Islet precursor cell (in vitro differentiated cells): ENCODE measurements at regions not wholly inside any gene's neighbourhood (a gene's known extent, or its start where the extent isn't known, plus 50 kb on each side); places are given as distances from the start of the nearest gene placed in this dataset.
"Not testable (repeated sequence)": the region's sequence is repeated elsewhere in the genome, so short reads cannot be mapped to it uniquely, and the experiment has no call there.

Source experiments
- DNase-seq: peaks from one replicate; pipeline ENCODE4 v3.0.0-alpha.2; 2018

DNA sequence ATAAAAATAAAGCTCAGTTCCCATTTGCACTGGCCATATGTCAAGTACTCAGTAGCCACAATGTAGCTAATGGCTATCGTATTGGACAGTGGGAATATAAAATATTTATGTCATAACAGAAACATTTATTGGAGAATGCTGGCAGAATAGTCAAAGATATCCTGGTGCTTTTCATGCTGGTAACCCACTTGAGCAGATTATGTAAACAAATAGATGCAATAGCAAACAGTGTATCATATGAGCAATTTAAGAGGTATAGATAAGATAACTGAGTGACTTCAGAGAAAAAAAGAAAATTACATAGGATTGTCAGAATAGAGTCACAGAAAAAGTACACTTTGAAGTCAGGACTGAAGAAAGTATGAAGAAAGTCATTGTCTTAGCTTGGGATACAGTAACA is 426.6 kb downstream of the NDFIP2 start:
- DNase-seq, result no peak

DNA sequence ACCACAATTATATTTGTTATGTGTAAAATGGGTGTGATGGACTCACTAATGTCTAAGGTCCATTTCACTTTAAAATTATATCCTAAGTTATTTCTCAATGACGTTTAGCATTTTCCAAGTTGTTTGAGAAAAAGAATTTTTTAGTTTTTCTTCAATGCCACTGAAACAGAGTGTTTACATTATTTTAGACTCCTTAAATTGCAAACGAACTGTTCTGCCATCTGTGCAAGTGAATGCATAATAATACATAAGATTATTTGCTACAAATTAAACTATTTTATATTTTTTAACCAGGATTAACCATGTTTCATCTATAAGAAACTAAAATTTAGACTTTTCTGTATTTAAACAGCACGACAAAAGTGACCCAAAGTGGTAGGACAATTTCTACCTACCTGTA is 425.4 kb downstream of the NDFIP2 start:
- DNase-seq, result no peak

DNA sequence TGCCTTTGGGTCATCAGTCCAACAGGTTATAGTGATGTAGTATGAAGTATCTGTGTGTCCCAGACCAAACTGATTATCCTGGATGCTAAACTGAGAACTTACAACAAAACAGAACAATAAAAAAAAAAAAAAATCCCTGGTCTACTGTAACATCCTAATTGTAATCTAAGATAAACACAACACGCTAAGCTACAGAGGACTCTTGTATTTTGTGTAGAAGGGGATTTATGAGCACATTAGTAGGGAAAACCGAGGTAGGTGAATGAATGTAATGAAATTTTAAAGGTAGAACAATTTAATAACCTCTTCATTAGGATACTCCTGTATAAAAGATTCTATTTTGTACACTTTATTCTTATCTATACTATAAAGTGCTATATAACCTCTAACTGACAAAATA is 424.1 kb downstream of the NDFIP2 start:
- no peak for DNase-seq

DNA sequence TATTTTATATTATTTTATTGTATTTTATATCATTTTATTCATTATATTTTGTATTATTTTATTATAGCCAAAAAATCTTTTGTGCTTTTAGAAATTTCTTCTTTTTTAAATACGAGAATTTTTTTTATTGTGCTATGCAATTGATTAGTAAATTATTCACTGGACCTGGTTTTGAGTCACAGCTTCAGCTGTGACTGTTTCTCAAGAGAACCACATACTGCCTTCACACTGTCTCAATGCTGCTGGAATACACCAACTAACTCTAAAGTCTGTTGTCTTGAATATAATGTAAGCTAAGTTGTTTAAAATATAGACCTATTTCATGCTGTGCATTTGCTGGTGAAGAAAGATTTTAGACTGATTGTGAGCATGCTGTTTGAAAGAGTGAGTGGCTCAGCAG is 423.6 kb downstream of the NDFIP2 start:
- DNase-seq, result no peak

DNA sequence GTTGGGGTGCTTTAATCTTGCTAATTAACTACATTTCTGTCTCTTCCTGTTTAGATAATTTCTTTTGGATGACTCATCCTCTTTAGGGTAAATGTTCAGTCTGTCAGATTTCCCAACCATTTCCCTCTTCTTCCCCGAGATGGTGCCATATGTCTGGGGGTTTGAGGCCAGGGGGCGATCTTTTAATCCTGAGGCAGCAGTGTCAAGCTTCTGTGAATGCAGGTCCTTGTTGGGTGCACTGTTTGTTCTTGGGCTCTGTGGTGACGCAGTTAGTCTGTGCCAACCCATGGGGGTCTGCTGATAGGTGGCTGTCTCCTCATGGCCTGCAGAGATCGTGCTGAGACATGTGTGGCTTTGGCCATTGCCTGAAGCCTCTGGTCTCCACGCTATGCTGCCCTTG is 420.4 kb downstream of the NDFIP2 start:
- DNase-seq, result no peak

DNA sequence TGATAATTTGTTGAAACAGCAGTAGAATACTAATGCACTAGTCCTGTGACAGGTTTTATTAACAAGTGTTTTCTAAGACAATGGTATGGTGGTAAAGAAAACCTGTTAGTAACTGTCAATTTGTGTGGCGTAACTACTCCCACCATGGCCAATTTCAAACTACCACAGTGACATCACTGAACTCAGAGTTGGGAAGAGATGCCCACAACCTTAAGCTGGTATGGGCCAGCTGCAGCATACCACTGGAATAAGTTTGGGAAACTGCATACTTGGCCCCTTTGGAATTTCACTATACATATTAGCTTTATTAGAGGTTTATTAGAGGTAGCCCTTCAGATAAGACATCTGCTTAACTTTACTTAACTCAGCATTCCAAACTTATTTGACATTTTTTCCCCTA is 419.4 kb downstream of the NDFIP2 start:
- no peak for DNase-seq

DNA sequence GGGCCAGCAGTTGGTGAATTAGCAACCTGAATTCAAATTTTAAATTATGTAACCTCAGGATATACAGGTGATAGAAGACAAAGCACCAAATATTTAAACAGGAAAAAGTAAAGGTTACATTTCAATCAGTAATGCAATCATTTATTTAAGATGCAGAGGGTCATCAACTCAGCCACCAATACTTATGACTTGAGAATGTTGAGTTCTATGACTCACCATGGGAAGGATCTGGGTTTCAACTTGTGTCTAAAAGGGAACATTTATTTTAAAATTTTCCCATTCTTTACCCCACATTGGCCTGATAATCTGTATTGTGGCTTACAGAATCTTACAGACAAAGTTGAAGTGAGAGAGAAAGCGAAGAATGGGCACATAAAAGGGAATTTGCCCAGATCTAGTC is 418.0 kb downstream of the NDFIP2 start:
- DNase-seq, result no peak

DNA sequence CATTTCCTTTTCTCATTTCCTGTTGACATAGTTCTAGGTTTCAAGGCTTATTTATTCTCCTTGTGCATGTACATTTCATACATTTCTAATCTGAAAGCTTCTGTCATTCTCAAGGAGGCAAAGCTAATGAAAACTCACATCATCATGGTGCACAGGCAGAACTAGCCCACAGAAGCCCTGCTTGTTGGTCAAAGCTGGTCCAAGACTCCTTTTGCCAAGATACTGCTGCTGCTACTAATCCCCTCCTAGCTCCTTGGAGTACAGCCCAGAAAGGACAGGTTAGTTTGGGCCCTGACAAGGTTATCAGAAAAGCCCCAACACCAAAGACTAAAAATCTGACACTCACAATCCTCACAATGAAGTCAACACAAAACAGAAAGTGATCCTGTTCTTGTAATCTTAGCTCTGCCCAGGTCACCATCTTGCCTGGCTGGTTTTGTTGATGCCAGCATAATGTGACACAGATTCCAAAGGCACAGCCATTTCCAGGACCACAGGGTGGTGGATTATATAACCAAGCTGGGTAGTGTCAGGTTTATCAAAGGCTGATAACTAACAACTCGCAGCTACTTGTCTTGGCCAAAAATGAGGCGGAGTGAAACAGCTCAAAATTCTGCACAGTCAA is 417.4 kb downstream of the NDFIP2 start:
- DNase-seq, result no peak

DNA sequence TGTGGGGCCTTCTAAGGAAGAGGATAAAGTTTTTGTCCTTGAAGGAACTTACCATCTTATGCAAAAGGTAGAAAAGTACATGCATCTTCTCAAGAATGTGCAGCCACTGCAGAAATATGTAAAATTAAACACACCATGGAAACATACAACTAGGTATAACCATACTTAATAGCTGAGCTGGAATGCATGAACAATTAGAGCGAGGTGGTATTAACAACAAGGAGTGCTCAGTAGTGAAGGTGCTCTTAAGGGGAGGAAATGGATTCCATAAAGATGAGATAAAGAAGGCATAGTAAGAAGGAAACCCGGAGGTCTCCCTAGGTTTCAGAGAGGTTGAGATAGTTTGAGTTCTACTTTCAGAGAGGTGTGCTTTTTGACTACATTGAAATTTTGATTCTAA is 415.9 kb downstream of the NDFIP2 start:
- no peak for DNase-seq

DNA sequence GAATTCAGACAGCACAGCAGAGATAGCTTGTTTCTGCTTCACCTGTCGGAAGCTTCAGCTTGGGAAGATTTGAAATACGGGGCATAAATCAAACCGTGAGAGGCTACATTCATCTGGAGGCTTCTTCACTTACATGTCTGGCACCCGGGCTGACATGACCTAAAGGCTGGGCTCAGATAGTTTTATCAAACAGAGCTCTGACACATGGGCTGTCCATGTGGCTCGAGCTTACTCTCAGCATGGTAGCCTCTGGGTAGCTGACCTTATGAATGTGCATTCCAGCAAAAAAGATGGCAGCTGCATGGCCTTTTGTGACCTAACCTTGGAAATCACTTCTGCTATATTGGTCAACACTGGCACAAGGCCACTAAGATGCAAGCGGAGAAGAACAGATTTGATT is 414.5 kb downstream of the NDFIP2 start:
- no peak for DNase-seq

DNA sequence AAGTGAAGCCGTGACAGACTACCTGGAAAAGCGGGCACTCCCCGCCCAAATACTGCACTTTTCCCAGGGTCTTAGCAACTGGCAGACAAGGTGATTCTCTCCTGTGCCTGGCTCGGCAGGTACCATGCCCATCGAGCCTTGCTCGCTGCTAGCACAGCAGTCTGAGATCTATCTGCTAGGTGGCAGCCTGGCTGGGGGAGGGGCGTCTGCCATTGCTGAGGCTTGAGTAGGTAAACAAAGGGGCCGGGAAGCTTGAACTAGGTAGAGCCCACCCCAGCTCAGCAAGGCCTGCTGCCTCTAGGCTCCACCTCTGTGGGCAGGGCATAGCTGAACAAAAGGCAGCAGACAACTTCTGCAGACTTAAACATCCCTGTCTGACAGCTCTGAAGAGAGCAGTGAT is 406.3 kb downstream of the NDFIP2 start:
- DNase-seq, result not testable (repeated sequence)

DNA sequence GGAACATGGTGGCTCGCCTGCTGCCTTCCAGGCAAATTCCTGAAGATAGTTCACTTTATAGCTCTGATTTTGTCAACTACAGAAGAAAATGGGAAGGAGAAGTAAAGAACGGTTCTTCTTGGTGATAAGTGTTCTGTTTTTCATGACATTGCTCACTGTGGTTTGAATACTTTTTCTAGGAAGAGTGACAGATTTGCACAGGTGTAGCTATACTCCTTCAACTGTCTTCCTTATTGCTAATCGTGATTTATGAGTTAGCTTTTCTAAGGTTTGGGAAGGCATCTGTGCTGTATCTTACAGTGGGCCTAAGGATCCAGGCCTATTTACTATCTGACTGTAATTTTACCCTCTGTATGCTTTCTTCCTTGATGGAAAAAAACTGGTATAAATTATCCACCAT is 405.6 kb downstream of the NDFIP2 start:
- DNase-seq, result no peak

DNA sequence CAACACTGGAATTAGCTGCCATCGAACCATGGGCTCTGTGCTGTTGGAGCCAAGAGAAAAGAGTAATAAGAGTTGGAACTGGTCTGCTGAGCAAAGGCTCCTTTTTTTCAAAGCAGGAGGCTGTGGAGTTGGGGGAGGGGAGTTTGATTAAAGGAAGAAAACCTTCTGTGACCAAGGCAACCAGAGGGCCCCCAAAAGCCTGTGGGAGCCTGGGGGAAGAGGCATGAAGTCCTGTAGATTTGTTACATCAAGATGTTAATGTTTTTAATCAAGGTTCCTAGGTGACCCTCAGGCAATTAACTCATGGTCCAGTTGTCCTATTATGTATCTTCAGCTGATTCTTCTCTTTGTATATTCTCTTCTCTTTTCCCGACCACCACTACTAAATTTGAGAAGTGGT is 403.9 kb downstream of the NDFIP2 start:
- DNase-seq, result no peak

DNA sequence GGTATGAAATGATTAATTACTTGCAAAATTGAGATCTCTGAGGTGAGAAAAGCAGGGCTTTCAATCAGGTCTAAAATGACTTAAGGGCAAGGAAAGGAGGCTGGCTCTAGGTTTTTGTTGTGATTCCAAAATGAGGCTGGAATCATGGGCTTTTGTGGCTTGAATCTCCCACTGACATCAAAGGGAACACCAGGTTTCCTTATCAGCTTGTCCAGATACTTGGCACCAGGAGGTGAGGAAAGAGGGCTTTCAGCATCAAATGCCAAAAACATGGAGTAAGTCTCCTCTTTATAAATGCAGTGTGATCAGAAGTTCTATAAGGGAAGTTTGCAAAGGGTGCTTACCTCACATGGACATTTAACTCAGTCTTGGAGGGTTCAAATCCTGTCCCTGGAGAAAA is 402.3 kb downstream of the NDFIP2 start:
- no peak for DNase-seq

DNA sequence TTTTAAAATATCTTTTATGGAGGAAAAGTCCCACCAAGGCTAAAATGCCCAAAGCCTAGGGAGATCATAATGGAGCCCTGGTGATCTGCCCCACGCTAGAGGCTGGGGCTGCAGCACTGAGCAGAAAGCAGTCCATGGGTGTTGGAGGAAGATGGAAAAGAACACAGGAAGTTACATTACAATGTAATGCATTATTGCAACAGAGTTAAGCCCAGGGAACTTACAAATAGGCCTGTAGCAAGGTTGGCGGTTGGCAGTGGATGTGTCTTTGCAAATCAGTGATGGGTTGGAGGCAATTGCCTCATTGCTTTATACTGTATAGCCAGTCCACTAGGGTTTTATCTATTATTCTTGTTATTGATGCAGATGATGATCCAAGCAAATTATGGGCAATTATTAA is 399.9 kb downstream of the NDFIP2 start:
- DNase-seq, result no peak

DNA sequence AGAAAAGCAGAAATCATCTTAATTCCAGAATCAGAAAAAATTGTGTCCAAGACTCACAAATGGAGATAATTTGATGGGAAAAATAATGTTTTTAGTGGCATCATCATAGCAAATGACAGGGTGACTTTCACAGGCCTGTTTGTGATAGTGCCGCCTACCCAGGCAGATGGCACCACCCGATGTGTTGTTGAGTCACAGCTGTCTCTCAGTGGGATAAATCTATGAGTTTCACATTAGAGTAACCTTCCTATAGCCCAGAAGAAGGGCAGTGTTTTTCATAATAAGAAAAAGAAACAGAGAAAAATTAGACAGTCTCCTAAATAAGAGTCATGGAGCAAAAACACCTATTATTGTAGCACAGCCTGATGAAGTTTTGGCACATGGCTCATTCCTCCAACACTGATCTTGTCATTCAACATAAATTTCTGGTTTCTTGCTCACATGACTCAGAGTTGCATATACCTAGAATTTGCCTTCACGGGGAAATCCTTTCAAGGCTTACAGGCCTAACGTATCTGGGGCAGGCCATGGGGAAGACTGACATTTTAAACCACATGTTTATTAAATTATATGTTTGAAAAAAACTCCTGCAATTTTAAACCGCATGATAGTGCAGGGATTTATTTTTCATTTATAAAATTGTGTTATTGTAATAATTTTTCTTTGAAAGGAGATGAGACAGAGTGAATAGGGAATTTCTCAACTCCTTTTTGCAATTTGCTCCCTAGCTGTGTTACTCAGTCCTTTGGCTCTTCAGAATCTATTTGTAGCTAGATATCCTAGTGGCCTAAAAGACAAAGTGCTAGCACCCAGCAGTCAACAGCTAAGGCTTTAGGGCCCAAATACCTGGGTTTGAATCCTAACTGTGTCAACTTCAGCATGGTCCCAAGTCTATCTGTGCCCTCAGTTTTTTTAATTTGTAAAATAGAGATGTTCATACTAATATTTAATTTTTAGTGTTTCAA is 393.7 kb downstream of the NDFIP2 start:
- no peak for DNase-seq

DNA sequence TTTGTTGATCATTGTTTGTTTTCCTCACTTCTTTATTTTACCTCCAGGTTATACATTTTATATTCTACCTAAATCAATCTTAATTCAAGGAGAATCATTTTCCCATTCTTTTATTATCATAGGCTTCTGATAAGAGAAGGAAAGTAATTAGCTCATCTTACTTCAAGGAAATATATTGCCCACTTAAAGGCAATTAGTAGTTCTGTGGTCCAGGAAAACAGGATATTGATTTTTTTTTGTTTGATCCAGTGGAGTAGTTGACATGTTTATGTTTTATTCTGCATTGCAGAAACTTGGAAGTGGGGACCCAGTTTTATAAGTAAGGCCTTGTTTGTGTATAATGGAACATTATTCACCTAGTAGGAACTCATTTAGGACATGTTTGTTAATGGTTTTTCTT is 390.6 kb downstream of the NDFIP2 start:
- DNase-seq, result no peak

DNA sequence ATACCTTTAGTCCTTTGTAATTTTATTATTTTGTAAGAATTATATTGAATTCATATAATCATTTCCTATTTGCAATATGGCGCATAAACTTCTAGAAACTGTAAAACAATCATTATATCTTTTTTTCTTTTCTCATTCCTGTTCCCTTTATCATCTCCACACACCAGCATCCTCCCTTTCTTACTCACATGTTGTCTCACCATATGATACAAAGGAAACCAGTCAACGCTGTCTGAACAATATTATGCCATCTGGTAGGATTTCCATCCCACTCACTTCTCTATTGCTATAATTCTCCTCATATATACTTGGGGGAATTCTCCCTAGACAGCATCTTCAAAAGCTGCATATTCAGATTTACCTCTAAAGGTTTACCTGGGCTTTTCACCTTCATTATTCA is 389.8 kb downstream of the NDFIP2 start:
- DNase-seq, result no peak

DNA sequence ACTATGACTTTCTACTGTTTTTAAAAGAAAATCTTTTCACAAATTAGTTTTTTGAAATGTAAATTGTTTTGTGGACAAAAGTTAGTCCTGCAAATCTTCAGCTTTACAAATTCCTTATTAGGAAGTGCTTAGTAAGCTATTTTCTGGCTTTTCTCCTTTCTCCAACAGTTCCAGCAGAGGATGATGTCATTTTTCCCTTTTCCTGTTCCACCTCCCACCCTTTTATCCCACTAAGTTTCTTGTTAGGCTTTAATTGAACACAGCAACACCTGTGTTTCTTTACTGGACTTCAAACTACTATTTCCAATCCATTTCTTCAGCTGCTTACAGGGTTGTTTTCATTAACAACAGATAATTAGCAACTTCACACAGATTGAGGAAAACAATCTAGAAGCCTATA is 389.2 kb downstream of the NDFIP2 start:
- DNase-seq, result no peak

DNA sequence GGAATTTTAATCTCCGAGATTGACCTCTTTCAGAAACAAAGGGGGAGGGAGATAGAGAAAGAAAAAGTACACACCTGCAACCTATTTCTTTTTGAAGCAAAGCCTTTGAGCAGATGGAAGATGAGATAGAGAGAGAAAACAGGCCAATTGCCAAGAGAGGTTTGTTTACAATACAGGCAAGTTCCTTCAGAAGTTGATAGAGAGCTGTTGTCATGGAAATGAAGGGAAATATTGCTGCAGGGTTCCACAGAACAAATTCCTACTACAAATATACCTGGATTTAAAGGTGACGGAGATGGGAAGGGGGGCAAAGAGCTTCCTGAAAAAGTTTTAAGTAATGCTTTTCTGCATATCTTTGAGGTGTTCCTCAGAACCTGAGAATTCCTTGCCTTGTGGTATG is 388.4 kb downstream of the NDFIP2 start:
- DNase-seq, result peak; percentile 54

DNA sequence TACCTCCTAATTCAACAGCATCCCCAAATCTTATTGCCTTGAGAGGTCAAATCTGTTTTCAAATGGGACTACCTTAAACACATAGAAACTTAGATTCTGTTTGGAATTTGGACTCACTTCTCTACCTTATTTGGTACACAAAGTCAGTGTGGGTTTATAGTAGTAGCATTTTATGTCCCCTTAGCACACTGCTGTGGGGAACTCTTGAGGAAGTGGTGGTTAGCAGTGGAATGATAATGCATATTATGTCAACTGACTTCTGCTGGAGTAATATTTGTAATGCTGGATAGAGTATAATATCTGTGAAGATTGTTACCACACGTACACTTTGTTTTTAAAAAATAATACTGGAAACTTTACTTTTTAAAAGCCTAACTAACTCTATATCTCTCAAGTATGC is 386.3 kb downstream of the NDFIP2 start:
- DNase-seq, result no peak

DNA sequence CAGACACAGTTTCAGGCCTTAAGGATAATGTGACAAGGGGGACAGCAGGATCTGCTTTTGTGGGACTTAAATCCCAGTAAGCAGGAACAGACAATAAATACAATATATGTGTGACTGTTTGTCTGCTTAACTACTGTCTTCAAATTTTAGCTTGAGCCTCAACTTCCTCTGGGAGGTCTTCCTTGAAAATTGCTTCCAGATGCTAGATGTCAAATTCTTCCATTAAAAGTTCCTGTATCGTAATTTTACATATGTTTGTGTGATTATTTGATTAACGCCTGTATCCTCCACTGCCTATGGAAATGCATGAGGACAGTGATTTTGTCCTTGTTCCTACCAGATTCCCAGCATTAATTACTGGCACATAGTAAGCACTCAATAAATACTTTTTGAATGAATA is 385.5 kb downstream of the NDFIP2 start:
- no peak for DNase-seq

DNA sequence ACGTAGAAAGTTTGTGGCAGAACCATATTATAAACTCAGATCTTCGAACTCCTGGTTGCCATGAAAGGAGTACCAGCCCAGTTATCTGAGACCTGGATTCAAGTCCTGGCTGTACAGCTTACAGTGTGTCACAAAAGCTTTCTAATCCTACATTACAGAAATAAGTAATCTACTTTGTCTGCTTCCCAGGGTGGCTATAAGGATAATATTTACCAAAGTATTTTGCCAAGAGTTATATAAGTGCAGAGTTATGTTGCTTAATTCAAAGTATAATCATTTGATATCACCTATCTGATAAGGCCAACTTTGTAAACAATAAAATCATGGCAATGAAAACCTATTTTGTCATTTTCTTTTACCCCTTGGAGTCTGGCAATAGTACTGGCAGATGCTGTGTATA is 381.6 kb downstream of the NDFIP2 start:
- no peak for DNase-seq

DNA sequence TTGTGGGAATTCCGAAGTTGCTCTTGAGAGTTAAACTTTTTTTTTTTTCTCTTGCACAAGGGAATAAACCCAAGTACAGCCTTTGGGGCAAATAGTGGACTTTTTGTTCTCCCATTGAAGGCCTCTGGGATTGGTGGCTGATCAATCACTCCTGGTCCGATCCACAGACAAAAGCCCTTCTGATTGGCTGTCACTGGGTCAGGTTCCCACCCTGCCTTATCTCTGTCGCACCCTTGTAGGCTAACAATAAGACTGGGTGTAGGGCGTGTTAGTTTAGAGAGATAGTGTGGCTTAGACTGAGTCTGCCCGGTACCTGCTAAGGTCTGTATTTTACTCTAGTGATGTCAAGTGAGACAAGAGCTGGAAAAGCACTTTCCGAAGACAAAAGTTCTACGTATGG is 380.8 kb downstream of the NDFIP2 start:
- no peak for DNase-seq

DNA sequence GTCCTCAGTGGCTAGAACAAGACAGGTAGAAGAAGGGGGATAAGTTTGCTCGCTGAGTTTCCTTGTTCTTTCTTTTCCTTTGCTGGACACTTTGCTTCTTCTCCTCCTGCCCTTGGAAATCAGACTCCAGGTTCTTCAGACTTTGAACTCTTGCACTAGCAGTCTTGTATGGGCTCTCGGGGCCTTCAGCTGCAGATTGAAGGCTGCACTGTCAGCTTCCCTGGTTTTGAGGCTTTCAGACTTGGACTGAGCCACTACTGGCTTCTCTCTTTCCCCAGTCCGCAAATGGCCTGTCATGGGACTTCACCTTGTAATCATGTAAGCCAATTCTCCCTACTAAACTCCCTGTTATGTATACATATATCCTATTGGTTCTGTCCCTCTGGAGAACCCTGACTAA is 379.8 kb downstream of the NDFIP2 start:
- no peak for DNase-seq
